Gastrocnemius medialis (tissue), 4 donors: ENCODE measurements at regions not wholly inside any gene's neighbourhood (a gene's known extent, or its start where the extent isn't known, plus 50 kb on each side); places are given as distances from the start of the nearest gene placed in this dataset.
A peak's percentile ranks its signal among the peaks of the same experiment; 100 is the strongest.

ENCODE experiments used
- ATAC-seq, 2 donors: fragments of 150-250 bp; one replicate each; pipeline ENCODE4 v1.9.1; 2016
- DNase-seq, 2 donors: peaks; one replicate each; pipeline ENCODE4 v3.0.0-alpha.2; 2019
- H3K27ac ChIP-seq, 4 donors: fragments of 200-600 bp; sonication (generic); 1 replicate in 1 of 4; 2 replicates in 3 of 4; pipeline ENCODE4 v1.5.1; 2016 to 2018; ENCODE audit warnings: mild to moderate bottlenecking in 2 of 4, moderate library complexity in 1 of 4
- H3K27me3 ChIP-seq, 3 donors: fragments of 200-600 bp; sonication (generic) in 2 of 3; 1 replicate in 1 of 3; 2 replicates in 2 of 3; pipeline versions ENCODE4 v1.5.1 to v1.6.0; 2016 to 2019; ENCODE audit warnings: mild to moderate bottlenecking in 1 of 3, moderate library complexity in 1 of 3
- H3K36me3 ChIP-seq, 2 donors: fragments of 200-600 bp; sonication (generic) in 1 of 2; one replicate each; pipeline ENCODE4 v1.5.1; 2017 to 2018
- H3K4me1 ChIP-seq, 2 donors: fragments of 200-600 bp; sonication (generic) in 1 of 2; one replicate each; pipeline ENCODE4 v1.5.1; 2016 to 2017; ENCODE audit warnings: mild to moderate bottlenecking in 2 of 2
- H3K4me3 ChIP-seq, 4 donors: fragments of 200-600 bp; sonication (generic) in 3 of 4; 1 replicate in 1 of 4; 2 replicates in 3 of 4; pipeline ENCODE4 v1.5.1; 2016 to 2019; ENCODE audit warnings: mild to moderate bottlenecking in 2 of 4
- H3K9me3 ChIP-seq, 3 donors: fragments of 200-600 bp; sonication (generic) in 2 of 3; 1 replicate in 1 of 3; 2 replicates in 2 of 3; pipeline ENCODE4 v1.5.1; 2016 to 2019
- POLR2A ChIP-seq, 2 donors: fragments of 450-650 bp; IDR thresholded peaks; one replicate each; pipeline ENCODE4 v1.6.1; 2017; ENCODE audit warnings: antibody characterized with exemption in 2 of 2, mild to moderate bottlenecking in 2 of 2, moderate library complexity in 2 of 2
- in situ Hi-C, 4 donors: fragments of 200-750 bp; cut with MboI; loops; one replicate each; pipeline versions ENCODE4 v1.15.0 to v1.8.0; 2017; ENCODE audit warnings: low sequenced_read_pairs in 4 of 4
- intact Hi-C: fragments of 100-400 bp; cut with DNase I; formaldehyde crosslinking; loops from one replicate; pipeline ENCODE4 v1.15.1; 2023; ENCODE audit warnings: low total_unique reads
- TF ChIP-seq, protein P1 (sequence below), 5 experiments: fragments of 450-650 bp in 3 of 5; fragments of 200-600 bp in 2 of 5; sonication (generic) in 2 of 5; IDR thresholded peaks in 4 of 5; conservative IDR thresholded peaks in 1 of 5; 1 replicate in 4 of 5; 2 replicates in 1 of 5; pipeline ENCODE4 v1.5.1; 2016 to 2019; ENCODE audit warnings: antibody characterized with exemption in 5 of 5, mild to moderate bottlenecking in 3 of 5, moderate library complexity in 3 of 5

GRCh38 chr21:27380303-27380702 lies 413.4 kb upstream of the ADAMTS5 start:
- Histone ChIP-seq H3K27me3 (no peaks in the 10 kb centered on the region), H3K9me3 (no peaks in the 10 kb centered on the region), H3K4me1 (peaks cover 0 to 2% of the 10 kb centered on the region in 2 donors), H3K4me3 (no peak overlapping the region), H3K36me3 (no peaks in the 10 kb centered on the region), H3K27ac (no peak overlapping the region)
- peak in 1 of 2 donors; percentile 52 for ATAC-seq
- no peak for DNase-seq
- intact Hi-C loops, result no loop called here
- in situ Hi-C loops, result no loop called here
- TF ChIP-seq, protein P1, sequence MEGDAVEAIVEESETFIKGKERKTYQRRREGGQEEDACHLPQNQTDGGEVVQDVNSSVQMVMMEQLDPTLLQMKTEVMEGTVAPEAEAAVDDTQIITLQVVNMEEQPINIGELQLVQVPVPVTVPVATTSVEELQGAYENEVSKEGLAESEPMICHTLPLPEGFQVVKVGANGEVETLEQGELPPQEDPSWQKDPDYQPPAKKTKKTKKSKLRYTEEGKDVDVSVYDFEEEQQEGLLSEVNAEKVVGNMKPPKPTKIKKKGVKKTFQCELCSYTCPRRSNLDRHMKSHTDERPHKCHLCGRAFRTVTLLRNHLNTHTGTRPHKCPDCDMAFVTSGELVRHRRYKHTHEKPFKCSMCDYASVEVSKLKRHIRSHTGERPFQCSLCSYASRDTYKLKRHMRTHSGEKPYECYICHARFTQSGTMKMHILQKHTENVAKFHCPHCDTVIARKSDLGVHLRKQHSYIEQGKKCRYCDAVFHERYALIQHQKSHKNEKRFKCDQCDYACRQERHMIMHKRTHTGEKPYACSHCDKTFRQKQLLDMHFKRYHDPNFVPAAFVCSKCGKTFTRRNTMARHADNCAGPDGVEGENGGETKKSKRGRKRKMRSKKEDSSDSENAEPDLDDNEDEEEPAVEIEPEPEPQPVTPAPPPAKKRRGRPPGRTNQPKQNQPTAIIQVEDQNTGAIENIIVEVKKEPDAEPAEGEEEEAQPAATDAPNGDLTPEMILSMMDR (IDR thresholded peaks at IDR 0.05 in 4 of 5, conservative IDR thresholded peaks at IDR 0.05 in 1 of 5), result no peak
- TF ChIP-seq POLR2A (IDR thresholded peaks at IDR 0.05), result no peak

DNA sequence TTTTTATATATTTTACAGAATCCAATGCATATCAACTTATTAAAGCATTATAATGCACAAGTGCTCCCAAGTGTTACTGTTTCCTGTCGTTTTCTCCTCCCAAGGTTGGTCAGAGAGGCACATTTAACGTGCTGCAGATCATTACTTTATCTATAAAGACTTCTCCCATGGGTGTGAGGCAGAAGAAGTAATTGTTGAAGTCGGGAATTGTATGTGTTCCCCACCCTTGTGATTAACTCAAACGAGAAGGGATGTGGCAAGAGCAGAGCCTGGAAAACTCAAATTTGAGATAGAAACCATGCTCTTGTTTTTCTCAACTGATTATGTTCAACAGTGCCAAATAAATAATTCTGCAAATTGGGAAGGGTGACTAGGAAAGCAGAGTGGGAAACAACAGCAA lies 412.5 kb upstream of the ADAMTS5 start:
- intact Hi-C loops (no loop called here), in situ Hi-C loops (no loop called here)
- Histone ChIP-seq H3K4me1 (peaks cover 0 to 2% of the 10 kb centered on the region in 2 donors), H3K36me3 (no peaks in the 10 kb centered on the region), H3K27me3 (no peaks in the 10 kb centered on the region), H3K9me3 (no peaks in the 10 kb centered on the region), H3K4me3 (no peak overlapping the region), H3K27ac (no peak overlapping the region)
- no peak for ATAC-seq
- TF ChIP-seq, protein P1 (IDR thresholded peaks at IDR 0.05 in 4 of 5, conservative IDR thresholded peaks at IDR 0.05 in 1 of 5), result no peak
- no peak for TF ChIP-seq POLR2A (IDR thresholded peaks at IDR 0.05)
- no peak for DNase-seq

- no peaks in the 10 kb centered on the region for H3K36me3 ChIP-seq
- no peak overlapping the region for H3K27ac ChIP-seq
- no peak for ATAC-seq
- DNase-seq, result no peak
- no peak overlapping the region for H3K4me3 ChIP-seq
- no peaks in the 10 kb centered on the region for H3K27me3 ChIP-seq
- no peaks in the 10 kb centered on the region for H3K9me3 ChIP-seq
- intact Hi-C loops (no loop called here), in situ Hi-C loops (no loop called here)
- TF ChIP-seq, protein P1 (IDR thresholded peaks at IDR 0.05 in 4 of 5, conservative IDR thresholded peaks at IDR 0.05 in 1 of 5), result no peak
- TF ChIP-seq POLR2A (IDR thresholded peaks at IDR 0.05), result no peak
- H3K4me1 ChIP-seq, result peaks cover 0 to 21% of the 10 kb centered on the region in 2 donors
These were observed 405.5 kb upstream of the ADAMTS5 start for GRCh38 chr21:27372381-27372780.

- no peak overlapping the region for H3K27ac ChIP-seq
- ATAC-seq (no peak), DNase-seq (no peak)
- no peaks in the 10 kb centered on the region for H3K9me3 ChIP-seq
- H3K4me3 ChIP-seq, result no peak overlapping the region
- intact Hi-C loops, result no loop called here
- H3K27me3 ChIP-seq, result no peaks in the 10 kb centered on the region
- TF ChIP-seq POLR2A (IDR thresholded peaks at IDR 0.05), result no peak
- TF ChIP-seq, protein P1 (IDR thresholded peaks at IDR 0.05 in 4 of 5, conservative IDR thresholded peaks at IDR 0.05 in 1 of 5), result no peak
- in situ Hi-C loops, result no loop called here
- peaks cover 0 to 21% of the 10 kb centered on the region in 2 donors for H3K4me1 ChIP-seq
- no peaks in the 10 kb centered on the region for H3K36me3 ChIP-seq
These were observed 405.1 kb upstream of the ADAMTS5 start for GRCh38 chr21:27371975-27372331.
